ENCODE measurements at regions not wholly inside any gene's neighbourhood (a gene's known extent, or its start where the extent isn't known, plus 50 kb on each side); places are given as distances from the start of the nearest gene placed in this dataset.

- no peaks in the 10 kb centered on the region for H3K9me3 ChIP-seq (ENCODE audit: control insufficient read depth, low read length)
- no peaks in the 10 kb centered on the region for H3K27me3 ChIP-seq (ENCODE audit: control insufficient read depth, insufficient read depth, low read length, poor library complexity, severe bottlenecking)
- H3K27ac ChIP-seq (ENCODE audit: insufficient read depth, low read depth, low read length, poor library complexity, severe bottlenecking), result no peak overlapping the region
- no peaks in the 10 kb centered on the region for H3K36me3 ChIP-seq (ENCODE audit: control insufficient read depth, insufficient read depth, low read length)
- no peak overlapping the region for H3K4me3 ChIP-seq (ENCODE audit: insufficient read depth, low read depth, low read length)
- no peaks in the 10 kb centered on the region for H3K4me1 ChIP-seq (ENCODE audit: control insufficient read depth, insufficient read depth, low read length)
These were observed 368.3 kb downstream of the IRS2 start for GRCh38 chr13:109418111-109418510.

- no peaks in the 10 kb centered on the region for H3K9me3 ChIP-seq (ENCODE audit: control insufficient read depth, low read length)
- WGBS, 2 experiments, result 91 to 93% methylated on average over 12 of the region's 12 CpGs
- no peak overlapping the region for H3K4me3 ChIP-seq (ENCODE audit: insufficient read depth, low read depth, low read length)
- H3K27ac ChIP-seq (ENCODE audit: insufficient read depth, low read depth, low read length, poor library complexity, severe bottlenecking), result no peak overlapping the region
- H3K36me3 ChIP-seq (ENCODE audit: control insufficient read depth, insufficient read depth, low read length), result no peaks in the 10 kb centered on the region
- peaks cover 5% of the 10 kb centered on the region for H3K4me1 ChIP-seq (ENCODE audit: control insufficient read depth, insufficient read depth, low read length)
- no peaks in the 10 kb centered on the region for H3K27me3 ChIP-seq (ENCODE audit: control insufficient read depth, insufficient read depth, low read length, poor library complexity, severe bottlenecking)
These were observed 370.4 kb downstream of the IRS2 start for GRCh38 chr13:109416001-109416400.

GRCh38 chr13:109415057-109415456 lies 371.3 kb downstream of the IRS2 start:
- 97 to 98% methylated on average over 2 to 4 of the region's 4 CpGs for WGBS, 2 experiments
- no peaks in the 10 kb centered on the region for H3K9me3 ChIP-seq (ENCODE audit: control insufficient read depth, low read length)
- peaks cover 5% of the 10 kb centered on the region for H3K4me1 ChIP-seq (ENCODE audit: control insufficient read depth, insufficient read depth, low read length)
- no peaks in the 10 kb centered on the region for H3K36me3 ChIP-seq (ENCODE audit: control insufficient read depth, insufficient read depth, low read length)
- H3K4me3 ChIP-seq (ENCODE audit: insufficient read depth, low read depth, low read length), result no peak overlapping the region
- H3K27me3 ChIP-seq (ENCODE audit: control insufficient read depth, insufficient read depth, low read length, poor library complexity, severe bottlenecking), result no peaks in the 10 kb centered on the region
- H3K27ac ChIP-seq (ENCODE audit: insufficient read depth, low read depth, low read length, poor library complexity, severe bottlenecking), result no peak overlapping the region

- Histone ChIP-seq H3K4me1 (ENCODE audit: control insufficient read depth, insufficient read depth, low read length) (peaks cover 5% of the 10 kb centered on the region), H3K9me3 (ENCODE audit: control insufficient read depth, low read length) (no peaks in the 10 kb centered on the region), H3K27me3 (ENCODE audit: control insufficient read depth, insufficient read depth, low read length, poor library complexity, severe bottlenecking) (no peaks in the 10 kb centered on the region), H3K4me3 (ENCODE audit: insufficient read depth, low read depth, low read length) (no peak overlapping the region), H3K36me3 (ENCODE audit: control insufficient read depth, insufficient read depth, low read length) (no peaks in the 10 kb centered on the region), H3K27ac (ENCODE audit: insufficient read depth, low read depth, low read length, poor library complexity, severe bottlenecking) (no peak overlapping the region)
- 34 to 35% methylated on average over 14 of the region's 14 CpGs for WGBS, 2 experiments
These were observed 374.0 kb downstream of the IRS2 start for GRCh38 chr13:109412283-109412901.

- no peak overlapping the region for H3K4me3 ChIP-seq (ENCODE audit: insufficient read depth, low read depth, low read length)
- no peaks in the 10 kb centered on the region for H3K27me3 ChIP-seq (ENCODE audit: control insufficient read depth, insufficient read depth, low read length, poor library complexity, severe bottlenecking)
- H3K9me3 ChIP-seq (ENCODE audit: control insufficient read depth, low read length), result no peaks in the 10 kb centered on the region
- H3K27ac ChIP-seq (ENCODE audit: insufficient read depth, low read depth, low read length, poor library complexity, severe bottlenecking), result no peak overlapping the region
- H3K36me3 ChIP-seq (ENCODE audit: control insufficient read depth, insufficient read depth, low read length), result no peaks in the 10 kb centered on the region
- peaks cover 5% of the 10 kb centered on the region for H3K4me1 ChIP-seq (ENCODE audit: control insufficient read depth, insufficient read depth, low read length)
- 86% methylated on average over 11 of the region's 11 CpGs for WGBS, 2 experiments
These were observed 375.5 kb downstream of the IRS2 start for GRCh38 chr13:109410868-109411267.

GRCh38 chr13:109408591-109409382 lies 377.6 kb downstream of the IRS2 start:
- Histone ChIP-seq H3K4me3 (ENCODE audit: insufficient read depth, low read depth, low read length) (no peak overlapping the region), H3K9me3 (ENCODE audit: control insufficient read depth, low read length) (no peaks in the 10 kb centered on the region), H3K36me3 (ENCODE audit: control insufficient read depth, insufficient read depth, low read length) (no peaks in the 10 kb centered on the region), H3K27me3 (ENCODE audit: control insufficient read depth, insufficient read depth, low read length, poor library complexity, severe bottlenecking) (no peaks in the 10 kb centered on the region), H3K4me1 (ENCODE audit: control insufficient read depth, insufficient read depth, low read length) (peaks cover 5% of the 10 kb centered on the region), H3K27ac (ENCODE audit: insufficient read depth, low read depth, low read length, poor library complexity, severe bottlenecking) (no peak overlapping the region)
- 91 to 93% methylated on average over 14 of the region's 14 CpGs for WGBS, 2 experiments

GRCh38 chr13:109406376-109406992 lies 379.9 kb downstream of the IRS2 start:
- Histone ChIP-seq H3K4me3 (ENCODE audit: insufficient read depth, low read depth, low read length) (no peak overlapping the region), H3K36me3 (ENCODE audit: control insufficient read depth, insufficient read depth, low read length) (no peaks in the 10 kb centered on the region), H3K27me3 (ENCODE audit: control insufficient read depth, insufficient read depth, low read length, poor library complexity, severe bottlenecking) (no peaks in the 10 kb centered on the region), H3K4me1 (ENCODE audit: control insufficient read depth, insufficient read depth, low read length) (no peaks in the 10 kb centered on the region), H3K9me3 (ENCODE audit: control insufficient read depth, low read length) (no peaks in the 10 kb centered on the region), H3K27ac (ENCODE audit: insufficient read depth, low read depth, low read length, poor library complexity, severe bottlenecking) (no peak overlapping the region)
- 81 to 85% methylated on average over 4 of the region's 4 CpGs for WGBS, 2 experiments

- no peaks in the 10 kb centered on the region for H3K9me3 ChIP-seq (ENCODE audit: control insufficient read depth, low read length)
- no peaks in the 10 kb centered on the region for H3K4me1 ChIP-seq (ENCODE audit: control insufficient read depth, insufficient read depth, low read length)
- no peak overlapping the region for H3K27ac ChIP-seq (ENCODE audit: insufficient read depth, low read depth, low read length, poor library complexity, severe bottlenecking)
- H3K27me3 ChIP-seq (ENCODE audit: control insufficient read depth, insufficient read depth, low read length, poor library complexity, severe bottlenecking), result no peaks in the 10 kb centered on the region
- no peak overlapping the region for H3K4me3 ChIP-seq (ENCODE audit: insufficient read depth, low read depth, low read length)
- no peaks in the 10 kb centered on the region for H3K36me3 ChIP-seq (ENCODE audit: control insufficient read depth, insufficient read depth, low read length)
- WGBS, 2 experiments, result 94 to 95% methylated on average over 7 of the region's 7 CpGs
These were observed 383.4 kb downstream of the IRS2 start for GRCh38 chr13:109403012-109403421.

GRCh38 chr13:109401891-109402290 lies 384.5 kb downstream of the IRS2 start:
- Histone ChIP-seq H3K36me3 (ENCODE audit: control insufficient read depth, insufficient read depth, low read length) (no peaks in the 10 kb centered on the region), H3K9me3 (ENCODE audit: control insufficient read depth, low read length) (no peaks in the 10 kb centered on the region), H3K4me3 (ENCODE audit: insufficient read depth, low read depth, low read length) (no peak overlapping the region), H3K4me1 (ENCODE audit: control insufficient read depth, insufficient read depth, low read length) (no peaks in the 10 kb centered on the region), H3K27ac (ENCODE audit: insufficient read depth, low read depth, low read length, poor library complexity, severe bottlenecking) (no peak overlapping the region), H3K27me3 (ENCODE audit: control insufficient read depth, insufficient read depth, low read length, poor library complexity, severe bottlenecking) (no peaks in the 10 kb centered on the region)
- 85 to 91% methylated on average over 6 of the region's 6 CpGs for WGBS, 2 experiments

GRCh38 chr13:109401307-109401706 lies 385.1 kb downstream of the IRS2 start:
- Histone ChIP-seq H3K27ac (ENCODE audit: insufficient read depth, low read depth, low read length, poor library complexity, severe bottlenecking) (no peak overlapping the region), H3K27me3 (ENCODE audit: control insufficient read depth, insufficient read depth, low read length, poor library complexity, severe bottlenecking) (no peaks in the 10 kb centered on the region), H3K4me3 (ENCODE audit: insufficient read depth, low read depth, low read length) (no peak overlapping the region), H3K36me3 (ENCODE audit: control insufficient read depth, insufficient read depth, low read length) (no peaks in the 10 kb centered on the region), H3K4me1 (ENCODE audit: control insufficient read depth, insufficient read depth, low read length) (no peaks in the 10 kb centered on the region), H3K9me3 (ENCODE audit: control insufficient read depth, low read length) (no peaks in the 10 kb centered on the region)
- WGBS, 2 experiments, result 88 to 90% methylated on average over 9 of the region's 9 CpGs

Data from ectodermal cell (in vitro differentiated cells).